GM19025 (cell line): ENCODE measurements at regions not wholly inside any gene's neighbourhood (a gene's known extent, or its start where the extent isn't known, plus 50 kb on each side); places are given as distances from the start of the nearest gene placed in this dataset.

Source experiments
- ATAC-seq: cut with Tn5 transposase; IDR thresholded peaks from one replicate; pipeline ENCODE4 v1.9.1; 2021; ENCODE audit warnings: mild to moderate bottlenecking, low read depth, moderate library complexity; ENCODE audit not compliant: unreplicated experiment

- no peak for ATAC-seq
These were observed 470.4 kb upstream of the B3GALT2 start for GRCh38 chr1:193656841-193657240.

GRCh38 chr1:193654951-193655735 lies 468.7 kb upstream of the B3GALT2 start:
- ATAC-seq = no peak

- no peak for ATAC-seq
These were observed 463.2 kb upstream of the B3GALT2 start for GRCh38 chr1:193649587-193649986.

- ATAC-seq = no peak
These were observed 448.5 kb upstream of the B3GALT2 start for GRCh38 chr1:193634876-193635275.

- no peak for ATAC-seq
These were observed 448.1 kb upstream of the B3GALT2 start for GRCh38 chr1:193634470-193634869.

- ATAC-seq = no peak
These were observed 447.6 kb upstream of the B3GALT2 start for GRCh38 chr1:193633991-193634390.

- no peak for ATAC-seq
These were observed 446.7 kb upstream of the B3GALT2 start for GRCh38 chr1:193633093-193633492.

GRCh38 chr1:193631306-193631705 lies 444.9 kb upstream of the B3GALT2 start:
- ATAC-seq = no peak

- ATAC-seq = no peak
These were observed 443.5 kb upstream of the B3GALT2 start for GRCh38 chr1:193629875-193630274.

- ATAC-seq = no peak
These were observed 440.3 kb upstream of the B3GALT2 start for GRCh38 chr1:193626695-193627094.

GRCh38 chr1:193625255-193625654 lies 438.8 kb upstream of the B3GALT2 start:
- no peak for ATAC-seq

GRCh38 chr1:193619911-193620310 lies 433.5 kb upstream of the B3GALT2 start:
- ATAC-seq = no peak

GRCh38 chr1:193614817-193615216 lies 428.4 kb upstream of the B3GALT2 start:
- ATAC-seq = no peak

GRCh38 chr1:193614275-193614674 lies 427.9 kb upstream of the B3GALT2 start:
- no peak for ATAC-seq

GRCh38 chr1:193613041-193613440 lies 426.6 kb upstream of the B3GALT2 start:
- ATAC-seq = no peak

- no peak for ATAC-seq
These were observed 423.2 kb upstream of the B3GALT2 start for GRCh38 chr1:193609592-193609991.

- ATAC-seq = no peak
These were observed 421.4 kb upstream of the B3GALT2 start for GRCh38 chr1:193607787-193608186.

- ATAC-seq = no peak
These were observed 419.6 kb upstream of the B3GALT2 start for GRCh38 chr1:193606035-193606434.

GRCh38 chr1:193602705-193603104 lies 416.3 kb upstream of the B3GALT2 start:
- no peak for ATAC-seq

- ATAC-seq = no peak
These were observed 406.9 kb upstream of the B3GALT2 start for GRCh38 chr1:193593147-193593885.

- ATAC-seq = no peak
These were observed 405.9 kb upstream of the B3GALT2 start for GRCh38 chr1:193592317-193592716.

- no peak for ATAC-seq
These were observed 403.7 kb upstream of the B3GALT2 start for GRCh38 chr1:193590102-193590501.
